ENCODE measurements at regions not wholly inside any gene's neighbourhood (a gene's known extent, or its start where the extent isn't known, plus 50 kb on each side); places are given as distances from the start of the nearest gene placed in this dataset.

- TF ChIP-seq CTCF (IDR thresholded peaks at IDR 0.05) = no peak
- TF ChIP-seq POLR2AphosphoS5 (IDR thresholded peaks at IDR 0.05) = no peak
These were observed 329.6 kb upstream of the SEMA3C start for GRCh38 chr7:81248420-81248819.

Measured in esophagus muscularis mucosa (tissue), 3 donors.